ENCODE measurements at regions not wholly inside any gene's neighbourhood (a gene's known extent, or its start where the extent isn't known, plus 50 kb on each side); places are given as distances from the start of the nearest gene placed in this dataset.

- Histone ChIP-seq H3K4me3 (ENCODE audit: control insufficient read depth in 2 of 3, extremely low read depth in 1 of 3, insufficient read depth in 2 of 3, low read depth in 1 of 3, low read length in 3 of 3) (no peak overlapping the region), H3K4me1 (ENCODE audit: control insufficient read depth, extremely low read depth, insufficient read depth, low read length) (no peaks in the 10 kb centered on the region), H3K36me3 (ENCODE audit: control insufficient read depth in 2 of 2, extremely low read depth in 1 of 2, insufficient read depth in 2 of 2, low read length in 2 of 2) (no peaks in the 10 kb centered on the region), H3K27ac (ENCODE audit: control insufficient read depth, insufficient read depth, low read length) (no peak overlapping the region), H3K9me1 (ENCODE audit: control insufficient read depth, extremely low read depth, insufficient read depth, low read length) (no peaks in the 10 kb centered on the region), H3K9ac (ENCODE audit: control insufficient read depth, extremely low read depth, insufficient read depth, low read length) (no peak overlapping the region), H3K79me2 (ENCODE audit: control insufficient read depth, insufficient read depth, low read length) (no peaks in the 10 kb centered on the region), H4K20me1 (ENCODE audit: control insufficient read depth, extremely low read depth, insufficient read depth, low read length) (no peaks in the 10 kb centered on the region), H3K27me3 (ENCODE audit: control insufficient read depth, extremely low read depth, insufficient read depth, low read length) (no peaks in the 10 kb centered on the region), H3K4me2 (ENCODE audit: control insufficient read depth, extremely low read depth, insufficient read depth, low read depth, low read length) (no peak overlapping the region), H2AFZ (ENCODE audit: control insufficient read depth, low read length) (no peak overlapping the region), H3K9me3 (ENCODE audit: control insufficient read depth, low read depth, low read length) (no peaks in the 10 kb centered on the region)
- dilution Hi-C loops (cut with MboI; ENCODE audit: extremely low pct_ligation_motif_present, low sequenced_read_pairs), result no loop called here
- TF ChIP-seq EZH2 (IDR thresholded peaks at IDR 0.05; ENCODE audit: low read length), result no peak
- TF ChIP-seq, protein P1, sequence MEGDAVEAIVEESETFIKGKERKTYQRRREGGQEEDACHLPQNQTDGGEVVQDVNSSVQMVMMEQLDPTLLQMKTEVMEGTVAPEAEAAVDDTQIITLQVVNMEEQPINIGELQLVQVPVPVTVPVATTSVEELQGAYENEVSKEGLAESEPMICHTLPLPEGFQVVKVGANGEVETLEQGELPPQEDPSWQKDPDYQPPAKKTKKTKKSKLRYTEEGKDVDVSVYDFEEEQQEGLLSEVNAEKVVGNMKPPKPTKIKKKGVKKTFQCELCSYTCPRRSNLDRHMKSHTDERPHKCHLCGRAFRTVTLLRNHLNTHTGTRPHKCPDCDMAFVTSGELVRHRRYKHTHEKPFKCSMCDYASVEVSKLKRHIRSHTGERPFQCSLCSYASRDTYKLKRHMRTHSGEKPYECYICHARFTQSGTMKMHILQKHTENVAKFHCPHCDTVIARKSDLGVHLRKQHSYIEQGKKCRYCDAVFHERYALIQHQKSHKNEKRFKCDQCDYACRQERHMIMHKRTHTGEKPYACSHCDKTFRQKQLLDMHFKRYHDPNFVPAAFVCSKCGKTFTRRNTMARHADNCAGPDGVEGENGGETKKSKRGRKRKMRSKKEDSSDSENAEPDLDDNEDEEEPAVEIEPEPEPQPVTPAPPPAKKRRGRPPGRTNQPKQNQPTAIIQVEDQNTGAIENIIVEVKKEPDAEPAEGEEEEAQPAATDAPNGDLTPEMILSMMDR (optimal IDR thresholded peaks at IDR 0.05 in 1 of 3, IDR thresholded peaks at IDR 0.05 in 1 of 3, conservative IDR thresholded peaks at IDR 0.05 in 1 of 3; ENCODE audit: extremely low read depth in 1 of 3, insufficient read depth in 2 of 3, low read length in 3 of 3), result no peak
- DNase-seq (ENCODE audit: low read depth, low spot score) (no peak), FAIRE-seq (no peak)
Observed at GRCh38 chr13:68019901-68020300, 789.8 kb upstream of the PCDH9 start.

GRCh38 chr13:68009546-68009945 lies 779.4 kb upstream of the PCDH9 start:
- Histone ChIP-seq H3K9me1 (ENCODE audit: control insufficient read depth, extremely low read depth, insufficient read depth, low read length) (no peaks in the 10 kb centered on the region), H3K36me3 (ENCODE audit: control insufficient read depth in 2 of 2, extremely low read depth in 1 of 2, insufficient read depth in 2 of 2, low read length in 2 of 2) (no peaks in the 10 kb centered on the region), H3K27ac (ENCODE audit: control insufficient read depth, insufficient read depth, low read length) (no peak overlapping the region), H2AFZ (ENCODE audit: control insufficient read depth, low read length) (no peak overlapping the region), H3K9me3 (ENCODE audit: control insufficient read depth, low read depth, low read length) (no peaks in the 10 kb centered on the region), H3K4me1 (ENCODE audit: control insufficient read depth, extremely low read depth, insufficient read depth, low read length) (no peaks in the 10 kb centered on the region), H3K4me2 (ENCODE audit: control insufficient read depth, extremely low read depth, insufficient read depth, low read depth, low read length) (no peak overlapping the region), H3K9ac (ENCODE audit: control insufficient read depth, extremely low read depth, insufficient read depth, low read length) (no peak overlapping the region), H3K27me3 (ENCODE audit: control insufficient read depth, extremely low read depth, insufficient read depth, low read length) (no peaks in the 10 kb centered on the region), H3K79me2 (ENCODE audit: control insufficient read depth, insufficient read depth, low read length) (no peaks in the 10 kb centered on the region), H3K4me3 (ENCODE audit: control insufficient read depth in 2 of 3, extremely low read depth in 1 of 3, insufficient read depth in 2 of 3, low read depth in 1 of 3, low read length in 3 of 3) (no peak overlapping the region), H4K20me1 (ENCODE audit: control insufficient read depth, extremely low read depth, insufficient read depth, low read length) (no peaks in the 10 kb centered on the region)
- dilution Hi-C loops (cut with MboI; ENCODE audit: extremely low pct_ligation_motif_present, low sequenced_read_pairs), result no loop called here
- DNase-seq (ENCODE audit: low read depth, low spot score) (no peak), FAIRE-seq (no peak)
- TF ChIP-seq, protein P1 (optimal IDR thresholded peaks at IDR 0.05 in 1 of 3, IDR thresholded peaks at IDR 0.05 in 1 of 3, conservative IDR thresholded peaks at IDR 0.05 in 1 of 3; ENCODE audit: extremely low read depth in 1 of 3, insufficient read depth in 2 of 3, low read length in 3 of 3), result no peak
- TF ChIP-seq EZH2 (IDR thresholded peaks at IDR 0.05; ENCODE audit: low read length), result no peak

Data from keratinocyte (primary cell).